Caco-2 (cell line): ENCODE measurements at regions not wholly inside any gene's neighbourhood (a gene's known extent, or its start where the extent isn't known, plus 50 kb on each side); places are given as distances from the start of the nearest gene placed in this dataset.

Experiments
- BruUV-seq: library from RNA; stranded (reverse); fragments of 400-500 nt; replicated peaks from 2 replicates; lab custom pipeline; 2021; lab: Mats Ljungman, UMichigan
- CTCF ChIA-PET: fragments of 300-600 bp; sonication (Branson Sonifier 250); formaldehyde crosslinking; loops from one replicate; lab custom pipeline; 2022; ENCODE audit warnings: antibody characterized with exemption; lab: Charles Lee
- POLR2A ChIA-PET: fragments of 300-600 bp; sonication (Branson Sonifier 250); formaldehyde crosslinking; loops from one replicate; lab custom pipeline; 2022; ENCODE audit warnings: antibody characterized with exemption; lab: Charles Lee
- DNase-seq, 2 experiments: peaks; one replicate each; pipeline versions ENCODE4 v3.0.0 to v3.0.0-alpha.2; 2020 to 2022
- H3K27me3 ChIP-seq: replicated peaks from 2 replicates; pipeline ENCODE4 v1.6.0; 2011; ENCODE audit warnings: low read length; ENCODE audit not compliant: control insufficient read depth, insufficient read depth
- H3K36me3 ChIP-seq: 2 replicates; pipeline ENCODE4 v1.5.1; 2011; ENCODE audit warnings: low read length; ENCODE audit not compliant: control insufficient read depth, insufficient read depth
- H3K4me1 ChIP-seq: fragments of 250-450 bp; sonication (Bioruptor Pico); 2 replicates; pipeline ENCODE4 v1.5.1; 2020; ENCODE audit warnings: mild to moderate bottlenecking
- H3K4me3 ChIP-seq: 2 replicates; pipeline ENCODE4 v1.5.1; 2011; ENCODE audit warnings: low read depth, mild to moderate bottlenecking, control low read depth, low read length
- H3K9me3 ChIP-seq: fragments of 250-450 bp; sonication (Bioruptor Pico); 2 replicates; pipeline ENCODE4 v1.5.1; 2020; ENCODE audit warnings: mild to moderate bottlenecking, moderate library complexity
- H3K27ac Mint-ChIP-seq: one replicate; pipeline ENCODE4 v1.8.0; 2022; ENCODE audit warnings: mixed read lengths; ENCODE audit not compliant: unreplicated experiment
- H3K27me3 Mint-ChIP-seq: one replicate; pipeline ENCODE4 v1.8.0; 2022; ENCODE audit warnings: mixed read lengths; ENCODE audit not compliant: insufficient read depth, unreplicated experiment
- H3K36me3 Mint-ChIP-seq: one replicate; pipeline ENCODE4 v1.8.0; 2022; ENCODE audit warnings: mild to moderate bottlenecking, mixed read lengths; ENCODE audit not compliant: insufficient read depth, unreplicated experiment
- H3K4me1 Mint-ChIP-seq: one replicate; pipeline ENCODE4 v1.8.0; 2022; ENCODE audit warnings: low read depth, mixed read lengths; ENCODE audit not compliant: unreplicated experiment
- H3K4me3 Mint-ChIP-seq: one replicate; pipeline ENCODE4 v1.8.0; 2022; ENCODE audit warnings: mild to moderate bottlenecking, moderate library complexity, mixed read lengths; ENCODE audit not compliant: unreplicated experiment
- H3K9me3 Mint-ChIP-seq: one replicate; pipeline ENCODE4 v1.8.0; 2022; ENCODE audit warnings: mixed read lengths; ENCODE audit not compliant: unreplicated experiment
- intact Hi-C: fragments of 100-400 bp; cut with micrococcal nuclease; formaldehyde crosslinking; loops from one replicate; pipeline ENCODE4 v1.10.0; 2022; ENCODE audit not compliant: unreplicated experiment
- TF ChIP-seq, protein P1 (sequence below), 2 experiments: fragments of 200-600 bp in 1 of 2; IDR thresholded peaks; 1 replicate in 1 of 2; 2 replicates in 1 of 2; pipeline versions ENCODE4 v1.5.1 to v1.8.0; 2011 to 2022; ENCODE audit warnings: antibody characterized with exemption in 1 of 2, control low read depth in 1 of 2, inconsistent platforms in 1 of 2, low read depth in 1 of 2, low read length in 1 of 2, mild to moderate bottlenecking in 1 of 2, moderate library complexity in 1 of 2; ENCODE audit not compliant: insufficient read depth in 1 of 2, severe bottlenecking in 1 of 2, unreplicated experiment in 1 of 2

DNA sequence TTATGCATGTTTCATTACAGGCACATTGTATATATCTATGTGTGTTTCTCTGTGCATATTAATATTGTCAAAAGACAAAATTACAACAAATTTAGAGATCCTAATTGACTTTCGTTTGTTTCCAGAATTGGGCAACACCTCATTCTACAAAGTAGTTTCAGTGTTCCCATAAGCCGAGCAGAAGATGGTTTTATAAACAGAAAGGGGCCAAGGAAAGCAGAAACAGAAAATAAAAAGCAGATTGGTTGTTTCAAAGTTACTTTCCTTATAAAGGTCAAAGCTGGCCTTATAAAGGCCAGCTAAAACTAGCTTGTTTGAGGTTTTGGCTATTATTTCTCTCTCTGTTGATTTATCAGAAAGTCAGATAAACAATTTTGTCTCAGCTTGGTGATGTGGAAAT, 116.2 kb upstream of the FGGY start:
- TF ChIP-seq, protein P1, sequence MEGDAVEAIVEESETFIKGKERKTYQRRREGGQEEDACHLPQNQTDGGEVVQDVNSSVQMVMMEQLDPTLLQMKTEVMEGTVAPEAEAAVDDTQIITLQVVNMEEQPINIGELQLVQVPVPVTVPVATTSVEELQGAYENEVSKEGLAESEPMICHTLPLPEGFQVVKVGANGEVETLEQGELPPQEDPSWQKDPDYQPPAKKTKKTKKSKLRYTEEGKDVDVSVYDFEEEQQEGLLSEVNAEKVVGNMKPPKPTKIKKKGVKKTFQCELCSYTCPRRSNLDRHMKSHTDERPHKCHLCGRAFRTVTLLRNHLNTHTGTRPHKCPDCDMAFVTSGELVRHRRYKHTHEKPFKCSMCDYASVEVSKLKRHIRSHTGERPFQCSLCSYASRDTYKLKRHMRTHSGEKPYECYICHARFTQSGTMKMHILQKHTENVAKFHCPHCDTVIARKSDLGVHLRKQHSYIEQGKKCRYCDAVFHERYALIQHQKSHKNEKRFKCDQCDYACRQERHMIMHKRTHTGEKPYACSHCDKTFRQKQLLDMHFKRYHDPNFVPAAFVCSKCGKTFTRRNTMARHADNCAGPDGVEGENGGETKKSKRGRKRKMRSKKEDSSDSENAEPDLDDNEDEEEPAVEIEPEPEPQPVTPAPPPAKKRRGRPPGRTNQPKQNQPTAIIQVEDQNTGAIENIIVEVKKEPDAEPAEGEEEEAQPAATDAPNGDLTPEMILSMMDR (IDR thresholded peaks at IDR 0.05; ENCODE audit: insufficient read depth in 1 of 2, low read depth in 1 of 2, low read length in 1 of 2, severe bottlenecking in 1 of 2, unreplicated experiment in 1 of 2) = no peak
- peaks cover 17% of the 10 kb centered on the region for H3K9me3 Mint-ChIP-seq

DNA sequence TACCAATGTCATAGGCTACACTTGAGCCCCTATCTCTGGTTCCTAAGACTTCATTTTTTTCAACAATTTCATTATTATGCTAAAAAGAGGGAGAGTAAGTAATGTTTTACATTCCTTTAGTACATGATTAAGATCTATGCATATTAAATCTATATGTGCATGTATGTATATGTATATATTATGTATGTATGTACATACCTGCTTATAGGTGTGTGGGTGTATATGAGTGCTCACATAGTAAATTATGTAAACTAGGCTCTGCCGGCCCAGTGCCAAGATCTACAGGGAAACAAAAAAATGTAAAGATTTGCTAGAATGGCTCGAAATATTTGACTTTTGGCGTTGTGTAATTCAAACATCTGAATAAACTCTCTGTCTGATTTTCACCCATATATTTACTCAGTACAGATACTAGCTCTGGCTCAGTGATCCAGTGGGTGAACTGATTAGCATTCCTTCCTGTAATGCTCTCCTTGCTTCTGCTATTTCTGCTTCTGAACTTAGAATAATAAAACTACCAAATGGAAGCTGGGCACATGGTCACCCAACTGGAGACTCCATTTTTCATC, 113.1 kb upstream of the FGGY start:
- TF ChIP-seq, protein P1 (IDR thresholded peaks at IDR 0.05; ENCODE audit: insufficient read depth in 1 of 2, low read depth in 1 of 2, low read length in 1 of 2, severe bottlenecking in 1 of 2, unreplicated experiment in 1 of 2) = no peak
- no peaks in the 10 kb centered on the region for H3K27me3 ChIP-seq
- intact Hi-C loops = loop anchor here (10.0 kb wide), 1 partner anchor 399 kb away; the partner anchor contains the start of gene JUN
- no peaks in the 10 kb centered on the region for H3K9me3 ChIP-seq
- no peak for DNase-seq
- ChIA-PET POLR2A (no interaction called here), CTCF (no interaction called here)
- Mint-ChIP-seq H3K9me3 (no peaks in the 10 kb centered on the region), H3K36me3 (no peaks in the 10 kb centered on the region), H3K4me1 (peaks cover 19% of the 10 kb centered on the region), H3K27me3 (no peaks in the 10 kb centered on the region), H3K4me3 (no peak overlapping the region), H3K27ac (no peak overlapping the region)
- H3K4me1 ChIP-seq = peaks cover 35% of the 10 kb centered on the region
- H3K4me3 ChIP-seq = no peak overlapping the region
- no TSS peak for BruUV-seq
- no peaks in the 10 kb centered on the region for H3K36me3 ChIP-seq

More for the DNA sequence above, 116.2 kb upstream of the FGGY start:
- no peaks in the 10 kb centered on the region for H3K9me3 ChIP-seq
- ChIA-PET CTCF (no interaction called here), POLR2A (no interaction called here)
- DNase-seq = no peak
- BruUV-seq = no TSS peak
- Mint-ChIP-seq H3K27ac (no peak overlapping the region), H3K36me3 (no peaks in the 10 kb centered on the region), H3K4me3 (no peak overlapping the region), H3K4me1 (peaks cover 5% of the 10 kb centered on the region), H3K27me3 (no peaks in the 10 kb centered on the region)
- H3K36me3 ChIP-seq = no peaks in the 10 kb centered on the region
- H3K27me3 ChIP-seq = no peaks in the 10 kb centered on the region
- H3K4me3 ChIP-seq = no peak overlapping the region
- intact Hi-C loops = loop anchor here (10.0 kb wide), 1 partner anchor 396 kb away; the partner anchor contains the start of gene JUN
- peaks cover 15% of the 10 kb centered on the region for H3K4me1 ChIP-seq

DNA sequence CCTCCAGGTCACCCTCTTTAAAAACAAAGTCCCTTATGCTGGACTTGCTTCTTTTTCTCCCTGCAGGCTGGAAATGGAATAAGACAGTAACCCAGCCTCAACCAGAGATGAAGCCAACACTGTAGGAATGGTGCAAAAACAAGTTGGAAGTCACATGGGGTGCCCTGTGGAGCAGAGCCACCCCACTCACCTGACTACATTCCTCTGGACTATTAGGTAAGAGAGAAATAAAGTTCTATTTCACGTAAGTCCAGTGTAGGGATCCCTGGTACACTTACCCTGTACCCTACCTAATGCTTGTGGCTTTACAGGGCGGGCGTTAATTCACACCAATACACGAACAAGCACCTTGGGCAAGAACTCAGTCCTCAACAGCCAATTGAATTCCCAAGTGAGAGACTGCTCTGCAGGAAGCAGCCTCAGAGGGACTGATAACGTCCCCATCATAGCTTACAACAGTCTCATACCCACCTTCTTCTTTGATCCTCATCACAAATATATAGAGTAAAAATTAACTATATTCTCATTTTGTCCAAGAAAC, 112.5 kb upstream of the FGGY start:
- no peak overlapping the region for H3K4me3 ChIP-seq
- intact Hi-C loops = loop anchor here (10.0 kb wide), 1 partner anchor 400 kb away; the partner anchor contains the start of gene JUN
- peaks cover 35% of the 10 kb centered on the region for H3K4me1 ChIP-seq
- H3K27ac Mint-ChIP-seq = no peak overlapping the region
- H3K4me3 Mint-ChIP-seq = no peak overlapping the region
- ChIA-PET POLR2A (no interaction called here), CTCF (no interaction called here)
- H3K36me3 ChIP-seq = no peaks in the 10 kb centered on the region
- DNase-seq = no peak
- peaks cover under 1% of the 10 kb centered on the region for H3K9me3 Mint-ChIP-seq
- H3K27me3 Mint-ChIP-seq = no peaks in the 10 kb centered on the region
- no peaks in the 10 kb centered on the region for H3K27me3 ChIP-seq
- TF ChIP-seq, protein P1 (IDR thresholded peaks at IDR 0.05; ENCODE audit: insufficient read depth in 1 of 2, low read depth in 1 of 2, low read length in 1 of 2, severe bottlenecking in 1 of 2, unreplicated experiment in 1 of 2) = no peak
- no peaks in the 10 kb centered on the region for H3K9me3 ChIP-seq
- BruUV-seq = no TSS peak
- peaks cover 19% of the 10 kb centered on the region for H3K4me1 Mint-ChIP-seq
- no peaks in the 10 kb centered on the region for H3K36me3 Mint-ChIP-seq
